ENCODE measurements at regions not wholly inside any gene's neighbourhood (a gene's known extent, or its start where the extent isn't known, plus 50 kb on each side); places are given as distances from the start of the nearest gene placed in this dataset.

GRCh38 chr11:112809429-112809828, 151.8 kb upstream of the NCAM1 start:
- TF ChIP-seq REST (IDR thresholded peaks at IDR 0.05; ENCODE audit: insufficient read depth in 1 of 2, low read depth in 2 of 2, low read length in 1 of 2) = no peak
- no peak for TF ChIP-seq CTCF (IDR thresholded peaks at IDR 0.05)
- no peak for TF ChIP-seq POLR2AphosphoS5 (IDR thresholded peaks at IDR 0.05; ENCODE audit: low read depth, low read length)
- no peak for TF ChIP-seq SIN3A (IDR thresholded peaks at IDR 0.05; ENCODE audit: borderline replicate concordance, insufficient read depth, low read depth, low read length)
- H3K4me3 ChIP-seq (ENCODE audit: low read depth in 2 of 2, low read length in 2 of 2) = no peak overlapping the region
- no peak for ATAC-seq
- H3K36me3 ChIP-seq (ENCODE audit: control insufficient read depth, insufficient read depth, low read length) = no peaks in the 10 kb centered on the region
- no peaks in the 10 kb centered on the region for H3K4me1 ChIP-seq (ENCODE audit: control insufficient read depth, insufficient read depth, low read length)
- H3K27me3 ChIP-seq (ENCODE audit: control insufficient read depth, insufficient read depth, low read length) = no peaks in the 10 kb centered on the region
- H3K9me3 ChIP-seq (ENCODE audit: control insufficient read depth, insufficient read depth, low read depth, low read length) = no peaks in the 10 kb centered on the region
- BruUV-seq (replicated peaks) = no TSS peak
- CTCF ChIA-PET = no interaction called here
- POLR2A ChIA-PET = no interaction called here
- intact Hi-C loops (cut with micrococcal nuclease; ENCODE audit: unreplicated experiment) = no loop called here
- in situ Hi-C loops (cut with HindIII; ENCODE audit: low pct_unique_long_range_greater_than_20kb, low sequenced_read_pairs) = no loop called here
- no peak overlapping the region for H3K27ac ChIP-seq (ENCODE audit: low read length)
- no peak for DNase-seq (ENCODE audit: low read depth, low spot score)

- no peak overlapping the region for H3K4me3 ChIP-seq (ENCODE audit: low read depth in 2 of 2, low read length in 2 of 2)
- no peaks in the 10 kb centered on the region for H3K27me3 ChIP-seq (ENCODE audit: control insufficient read depth, insufficient read depth, low read length)
- H3K9me3 ChIP-seq (ENCODE audit: control insufficient read depth, insufficient read depth, low read depth, low read length) = no peaks in the 10 kb centered on the region
- intact Hi-C loops (cut with micrococcal nuclease; ENCODE audit: unreplicated experiment) = no loop called here
- H3K4me1 ChIP-seq (ENCODE audit: control insufficient read depth, insufficient read depth, low read length) = no peaks in the 10 kb centered on the region
- ChIA-PET CTCF (no interaction called here), POLR2A (no interaction called here)
- in situ Hi-C loops (cut with HindIII; ENCODE audit: low pct_unique_long_range_greater_than_20kb, low sequenced_read_pairs) = no loop called here
- H3K27ac ChIP-seq (ENCODE audit: low read length) = no peak overlapping the region
- TF ChIP-seq SIN3A (IDR thresholded peaks at IDR 0.05; ENCODE audit: borderline replicate concordance, insufficient read depth, low read depth, low read length) (no peak), POLR2AphosphoS5 (IDR thresholded peaks at IDR 0.05; ENCODE audit: low read depth, low read length) (no peak), TCF7L2 (IDR thresholded peaks at IDR 0.05; ENCODE audit: low read depth, low read length) (no peak), CTCF (IDR thresholded peaks at IDR 0.05) (no peak), REST (IDR thresholded peaks at IDR 0.05; ENCODE audit: insufficient read depth in 1 of 2, low read depth in 2 of 2, low read length in 1 of 2) (no peak)
- H3K36me3 ChIP-seq (ENCODE audit: control insufficient read depth, insufficient read depth, low read length) = no peaks in the 10 kb centered on the region
- no TSS peak for BruUV-seq (replicated peaks)
- no peak for DNase-seq (ENCODE audit: low read depth, low spot score)
- ATAC-seq = no peak
Measured at GRCh38 chr11:112810951-112811350, 150.3 kb upstream of the NCAM1 start.
